WTC11 (cell line): ENCODE measurements at regions not wholly inside any gene's neighbourhood (a gene's known extent, or its start where the extent isn't known, plus 50 kb on each side); places are given as distances from the start of the nearest gene placed in this dataset.

ENCODE experiments used
- ATAC-seq: fragments of 200-7000 bp; cut with Tn5 transposase; 2 replicates; pipeline ENCODE4 v1.10.0; 2021; ENCODE audit warnings: mild to moderate bottlenecking, moderate library complexity
- CTCF ChIA-PET: fragments of 300-600 bp; sonication (Branson Sonifier 250); formaldehyde crosslinking; loops from one replicate; lab custom pipeline; 2021; ENCODE audit warnings: antibody characterized with exemption; lab: Charles Lee
- POLR2A ChIA-PET: fragments of 350-600 bp; sonication (Branson Sonifier 250); formaldehyde crosslinking; loops from one replicate; lab custom pipeline; 2021; ENCODE audit warnings: antibody characterized with exemption; lab: Charles Lee
- DNase-seq: peaks from one replicate; pipeline ENCODE4 v3.0.0; 2021; ENCODE audit warnings: low spot score
- H3K27ac Mint-ChIP-seq: 2 replicates; pipeline ENCODE4 v1.8.0; 2021; ENCODE audit warnings: mixed read lengths
- H3K27me3 Mint-ChIP-seq: 2 replicates; pipeline ENCODE4 v1.8.0; 2021; ENCODE audit warnings: low read depth, mild to moderate bottlenecking, moderate library complexity, mixed read lengths
- H3K36me3 Mint-ChIP-seq: 2 replicates; pipeline ENCODE4 v1.8.0; 2021; ENCODE audit warnings: mixed read lengths
- H3K4me1 Mint-ChIP-seq: 2 replicates; pipeline ENCODE4 v1.8.0; 2022; ENCODE audit warnings: mixed read lengths
- H3K4me3 Mint-ChIP-seq: 2 replicates; pipeline ENCODE4 v1.8.0; 2021; ENCODE audit warnings: mild to moderate bottlenecking, moderate library complexity, mixed read lengths
- H3K9me3 Mint-ChIP-seq: 2 replicates; pipeline ENCODE4 v1.8.0; 2021; ENCODE audit warnings: mixed read lengths
- AFF4 ChIP-seq: sonication (generic); formaldehyde crosslinking; IDR thresholded peaks from 2 replicates; pipeline ENCODE4 v1.8.1; 2023; ENCODE audit warnings: mild to moderate bottlenecking, missing genetic modification reagents, borderline replicate concordance
- ATF1 ChIP-seq: sonication (generic); formaldehyde crosslinking; IDR thresholded peaks from 2 replicates; pipeline ENCODE4 v1.8.1; 2023; ENCODE audit warnings: mild to moderate bottlenecking, moderate library complexity, missing genetic modification reagents
- ATF3 ChIP-seq: sonication (generic); formaldehyde crosslinking; conservative IDR thresholded peaks from 2 replicates; pipeline ENCODE4 v1.8.1; 2022; ENCODE audit warnings: mild to moderate bottlenecking, missing genetic modification reagents
- CDX4 ChIP-seq: fragments of 250-450 bp; sonication (Bioruptor Pico); IDR thresholded peaks from 2 replicates; pipeline ENCODE4 v1.9.0; 2021; ENCODE audit warnings: moderate library complexity, mild to moderate bottlenecking, inconsistent platforms, borderline replicate concordance
- CTCF ChIP-seq: fragments of 200-600 bp; IDR thresholded peaks from 2 replicates; pipeline ENCODE4 v1.8.0; 2022; ENCODE audit warnings: antibody characterized with exemption
- ETV6 ChIP-seq: sonication (generic); formaldehyde crosslinking; IDR thresholded peaks from 2 replicates; pipeline ENCODE4 v1.8.1; 2022; ENCODE audit warnings: mild to moderate bottlenecking, missing genetic modification reagents
- FOXJ3 ChIP-seq: sonication (generic); formaldehyde crosslinking; IDR thresholded peaks from 2 replicates; pipeline ENCODE4 v1.9.0; 2021; ENCODE audit warnings: missing genetic modification reagents, mild to moderate bottlenecking, borderline replicate concordance
- FOXP1 ChIP-seq: sonication (generic); formaldehyde crosslinking; IDR thresholded peaks from 2 replicates; pipeline ENCODE4 v1.8.0; 2022; ENCODE audit warnings: missing genetic modification reagents, mild to moderate bottlenecking, moderate library complexity, borderline replicate concordance
- IRF1 ChIP-seq: sonication (generic); formaldehyde crosslinking; IDR thresholded peaks from 2 replicates; pipeline ENCODE4 v1.8.0; 2023; ENCODE audit warnings: missing genetic modification reagents
- MAX ChIP-seq: sonication (generic); formaldehyde crosslinking; IDR thresholded peaks from 2 replicates; pipeline ENCODE4 v1.8.0; 2022; ENCODE audit warnings: mild to moderate bottlenecking, missing genetic modification reagents
- PRDM15 ChIP-seq: sonication (generic); formaldehyde crosslinking; IDR thresholded peaks from 2 replicates; pipeline ENCODE4 v1.8.0; 2022; ENCODE audit warnings: missing genetic modification reagents
- SMAD4 ChIP-seq: sonication (generic); formaldehyde crosslinking; IDR thresholded peaks from 2 replicates; pipeline ENCODE4 v1.8.0; 2022; ENCODE audit warnings: mild to moderate bottlenecking, missing genetic modification reagents
- ZMAT4 ChIP-seq: fragments of 250-450 bp; sonication (Bioruptor Pico); IDR thresholded peaks from 2 replicates; pipeline ENCODE4 v1.9.0; 2021; ENCODE audit warnings: mild to moderate bottlenecking
- ZNF138 ChIP-seq: sonication (generic); formaldehyde crosslinking; conservative IDR thresholded peaks from 2 replicates; pipeline ENCODE4 v1.8.1; 2022; ENCODE audit warnings: mild to moderate bottlenecking, moderate library complexity, missing genetic modification reagents
- ZNF219 ChIP-seq: sonication (generic); formaldehyde crosslinking; IDR thresholded peaks from 2 replicates; pipeline ENCODE4 v1.8.0; 2023; ENCODE audit warnings: missing genetic modification reagents, mild to moderate bottlenecking, borderline replicate concordance
- ZNF416 ChIP-seq: fragments of 250-450 bp; sonication (Bioruptor Pico); IDR thresholded peaks from 2 replicates; pipeline ENCODE4 v1.9.0; 2021; ENCODE audit warnings: mild to moderate bottlenecking, inconsistent platforms
- ZNF532 ChIP-seq: fragments of 250-450 bp; sonication (Bioruptor Pico); IDR thresholded peaks from 2 replicates; pipeline ENCODE4 v1.9.0; 2021; ENCODE audit warnings: mild to moderate bottlenecking, borderline replicate concordance

GRCh38 chr6:135604035-135604860 lies 106.7 kb upstream of the AHI1 start (continued):
- TF ChIP-seq ETV6: no peak
- no peak for TF ChIP-seq AFF4 (CRISPR knock-in tag)
- TF ChIP-seq IRF1 (CRISPR knock-in tag): no peak
- TF ChIP-seq ZNF416 (CRISPR knock-in tag): no peak
- no peak for TF ChIP-seq ATF1 (CRISPR knock-in tag)
- TF ChIP-seq ZNF138 (CRISPR knock-in tag): no peak
- no peak for TF ChIP-seq FOXP1 (CRISPR knock-in tag)
- no peak for TF ChIP-seq ZNF219 (CRISPR knock-in tag)

GRCh38 chr6:135605278-135605790 lies 107.8 kb upstream of the AHI1 start:
- ATAC-seq: no peak
- CTCF ChIA-PET: no interaction called here
- TF ChIP-seq PRDM15 (CRISPR knock-in tag) (no peak), ZNF532 (CRISPR knock-in tag) (no peak), ZMAT4 (CRISPR knock-in tag) (no peak), SMAD4 (no peak), FOXJ3 (CRISPR knock-in tag) (no peak), ATF3 (no peak), MAX (CRISPR knock-in tag) (no peak), ETV6 (no peak), CDX4 (CRISPR knock-in tag) (no peak), CTCF (no peak)

More at GRCh38 chr6:135605278-135605790, 107.8 kb upstream of the AHI1 start:
- H3K36me3 Mint-ChIP-seq: no peaks in the 10 kb centered on the region
- H3K27me3 Mint-ChIP-seq: no peaks in the 10 kb centered on the region
- H3K27ac Mint-ChIP-seq: no peak overlapping the region
- POLR2A ChIA-PET: no interaction called here
- H3K9me3 Mint-ChIP-seq: peaks cover 4% of the 10 kb centered on the region; the same call in 1 of the 2 replicates
- no peak overlapping the region for H3K4me3 Mint-ChIP-seq
- no peaks in the 10 kb centered on the region for H3K4me1 Mint-ChIP-seq
- no peak for DNase-seq
